Fibroblast of lung (primary cell): ENCODE measurements at regions not wholly inside any gene's neighbourhood (a gene's known extent, or its start where the extent isn't known, plus 50 kb on each side); places are given as distances from the start of the nearest gene placed in this dataset.

Experiments
- DNase-seq, 2 donors: peaks; one replicate each; pipeline versions ENCODE4 v3.0.0 to v3.0.0-alpha.2; 2010; ENCODE audit warnings: low read depth in 2 of 2
- H2AFZ ChIP-seq: 2 replicates; pipeline ENCODE4 v1.5.1; 2012; ENCODE audit warnings: low read length, control low read depth, inconsistent platforms
- H3K27ac ChIP-seq: 2 replicates; pipeline ENCODE4 v1.5.1; 2011; ENCODE audit warnings: low read length, control low read depth; ENCODE audit not compliant: insufficient read depth
- H3K27me3 ChIP-seq: 2 replicates; pipeline ENCODE4 v1.5.1; 2011; ENCODE audit warnings: mild to moderate bottlenecking, low read length; ENCODE audit not compliant: control insufficient read depth, insufficient read depth
- H3K36me3 ChIP-seq: 2 replicates; pipeline ENCODE4 v1.5.1; 2011; ENCODE audit warnings: low read length; ENCODE audit not compliant: control insufficient read depth, insufficient read depth
- H3K4me1 ChIP-seq: 2 replicates; pipeline ENCODE4 v1.5.1; 2011; ENCODE audit warnings: low read length; ENCODE audit not compliant: control insufficient read depth, insufficient read depth; ENCODE audit errors: extremely low read depth
- H3K4me2 ChIP-seq: 2 replicates; pipeline ENCODE4 v1.5.1; 2011; ENCODE audit warnings: low read length, control low read depth; ENCODE audit not compliant: insufficient read depth; ENCODE audit errors: extremely low read depth
- H3K4me3 ChIP-seq, 4 experiments: fragments of 200-600 bp in 1 of 4; sonication (generic) in 1 of 4; replicated peaks in 1 of 4; 2 replicates each; pipeline ENCODE4 v1.5.1; 2011 to 2016; ENCODE audit warnings: low read length in 4 of 4, low read depth in 3 of 4, mild to moderate bottlenecking in 3 of 4, control low read depth in 2 of 4, inconsistent platforms in 1 of 4, mixed read lengths in 1 of 4; ENCODE audit not compliant: insufficient read depth in 1 of 4; ENCODE audit errors: control extremely low read depth in 1 of 4
- H3K79me2 ChIP-seq: 2 replicates; pipeline ENCODE4 v1.5.1; 2012; ENCODE audit warnings: mild to moderate bottlenecking, low read length, inconsistent platforms; ENCODE audit not compliant: control insufficient read depth, insufficient read depth
- H3K9ac ChIP-seq: 2 replicates; pipeline ENCODE4 v1.5.1; 2011; ENCODE audit warnings: mild to moderate bottlenecking, low read length, control low read depth; ENCODE audit not compliant: insufficient read depth
- H3K9me3 ChIP-seq: 2 replicates; pipeline ENCODE4 v1.5.1; 2012; ENCODE audit warnings: low read depth, low read length; ENCODE audit not compliant: control insufficient read depth, insufficient read depth
- H4K20me1 ChIP-seq: 2 replicates; pipeline ENCODE4 v1.5.1; 2011; ENCODE audit warnings: low read length; ENCODE audit not compliant: control insufficient read depth, insufficient read depth; ENCODE audit errors: extremely low read depth
- EZH2 ChIP-seq: IDR thresholded peaks from 2 replicates; pipeline ENCODE4 v1.5.1; 2012; ENCODE audit warnings: low read length, control low read depth, mild to moderate bottlenecking; ENCODE audit errors: missing control alignments
- TF ChIP-seq, protein P1 (sequence below), 2 donors: IDR thresholded peaks in 1 of 2; conservative IDR thresholded peaks in 1 of 2; 1 replicate in 1 of 2; 2 replicates in 1 of 2; pipeline ENCODE4 v1.5.1; 2011 to 2012; ENCODE audit warnings: low read length in 2 of 2, control low read depth in 1 of 2, inconsistent platforms in 1 of 2, low read depth in 1 of 2, mild to moderate bottlenecking in 1 of 2

DNA sequence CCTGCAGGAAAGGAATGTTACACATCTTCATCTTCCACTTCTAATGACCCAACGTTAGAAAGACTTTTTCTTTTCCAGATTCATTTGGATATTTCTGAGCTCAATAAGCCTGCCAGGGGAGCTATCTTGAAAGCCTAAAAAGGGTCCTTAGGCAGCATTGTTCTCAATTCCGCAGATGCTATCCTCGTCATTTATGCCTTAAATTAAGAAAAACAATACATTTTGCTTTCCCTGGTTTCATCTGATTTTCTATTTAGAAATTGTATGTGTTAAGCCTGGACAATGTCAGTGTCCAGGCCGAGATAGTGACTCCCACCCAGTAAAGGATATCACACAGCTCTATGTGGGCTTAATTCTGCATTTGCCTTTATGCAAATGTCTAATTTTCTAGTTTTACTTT is 721.3 kb downstream of the DIAPH3 start:
- DNase-seq: no peak
- no peaks in the 10 kb centered on the region for H3K27me3 ChIP-seq
- H3K4me1 ChIP-seq: no peaks in the 10 kb centered on the region
- H3K27ac ChIP-seq: no peak overlapping the region
- no peaks in the 10 kb centered on the region for H3K9me3 ChIP-seq
- no peak overlapping the region for H2AFZ ChIP-seq
- H3K9ac ChIP-seq: no peak overlapping the region
- no peak overlapping the region for H3K4me3 ChIP-seq
- no peaks in the 10 kb centered on the region for H4K20me1 ChIP-seq
- H3K79me2 ChIP-seq: no peaks in the 10 kb centered on the region
- H3K36me3 ChIP-seq: no peaks in the 10 kb centered on the region
- H3K4me2 ChIP-seq: no peak overlapping the region
- no peak for TF ChIP-seq EZH2
- TF ChIP-seq, protein P1, sequence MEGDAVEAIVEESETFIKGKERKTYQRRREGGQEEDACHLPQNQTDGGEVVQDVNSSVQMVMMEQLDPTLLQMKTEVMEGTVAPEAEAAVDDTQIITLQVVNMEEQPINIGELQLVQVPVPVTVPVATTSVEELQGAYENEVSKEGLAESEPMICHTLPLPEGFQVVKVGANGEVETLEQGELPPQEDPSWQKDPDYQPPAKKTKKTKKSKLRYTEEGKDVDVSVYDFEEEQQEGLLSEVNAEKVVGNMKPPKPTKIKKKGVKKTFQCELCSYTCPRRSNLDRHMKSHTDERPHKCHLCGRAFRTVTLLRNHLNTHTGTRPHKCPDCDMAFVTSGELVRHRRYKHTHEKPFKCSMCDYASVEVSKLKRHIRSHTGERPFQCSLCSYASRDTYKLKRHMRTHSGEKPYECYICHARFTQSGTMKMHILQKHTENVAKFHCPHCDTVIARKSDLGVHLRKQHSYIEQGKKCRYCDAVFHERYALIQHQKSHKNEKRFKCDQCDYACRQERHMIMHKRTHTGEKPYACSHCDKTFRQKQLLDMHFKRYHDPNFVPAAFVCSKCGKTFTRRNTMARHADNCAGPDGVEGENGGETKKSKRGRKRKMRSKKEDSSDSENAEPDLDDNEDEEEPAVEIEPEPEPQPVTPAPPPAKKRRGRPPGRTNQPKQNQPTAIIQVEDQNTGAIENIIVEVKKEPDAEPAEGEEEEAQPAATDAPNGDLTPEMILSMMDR (conservative IDR thresholded peaks at IDR 0.05 in 1 of 2, IDR thresholded peaks at IDR 0.05 in 1 of 2; ENCODE audit: low read depth in 1 of 2, low read length in 2 of 2): no peak

DNA sequence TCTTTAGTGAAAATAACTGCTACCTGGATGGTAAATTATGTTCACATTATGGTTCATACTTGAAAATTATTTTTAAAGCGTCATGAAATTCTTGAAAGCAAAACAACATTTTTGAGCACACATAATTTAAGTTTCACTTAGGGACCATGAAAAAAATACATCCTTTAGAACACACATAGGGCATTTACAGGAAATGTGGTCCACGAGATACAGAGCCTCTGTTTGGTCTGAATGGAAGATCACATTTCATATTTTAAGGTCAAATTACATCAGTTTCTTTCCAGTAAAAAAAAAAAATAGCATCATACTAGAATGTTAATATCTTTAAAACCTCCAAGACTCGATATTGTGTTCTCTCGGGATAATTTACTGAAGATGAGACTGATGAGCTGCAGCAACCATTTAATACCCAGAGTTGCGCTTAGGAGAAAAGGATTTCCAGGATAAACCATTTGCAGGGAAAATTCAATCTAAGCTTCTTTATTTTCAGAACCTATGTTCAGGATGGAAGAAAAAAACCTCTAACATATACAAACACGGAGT is 720.7 kb downstream of the DIAPH3 start:
- Histone ChIP-seq H3K9ac (no peak overlapping the region), H3K4me2 (no peak overlapping the region), H3K4me1 (no peaks in the 10 kb centered on the region), H3K4me3 (no peak overlapping the region), H3K27me3 (no peaks in the 10 kb centered on the region), H3K9me3 (no peaks in the 10 kb centered on the region), H3K27ac (no peak overlapping the region), H4K20me1 (no peaks in the 10 kb centered on the region), H2AFZ (no peak overlapping the region), H3K79me2 (no peaks in the 10 kb centered on the region), H3K36me3 (no peaks in the 10 kb centered on the region)
- no peak for TF ChIP-seq EZH2
- TF ChIP-seq, protein P1 (conservative IDR thresholded peaks at IDR 0.05 in 1 of 2, IDR thresholded peaks at IDR 0.05 in 1 of 2; ENCODE audit: low read depth in 1 of 2, low read length in 2 of 2): no peak
- DNase-seq: peak in 1 of 2 donors; percentile 89

DNA sequence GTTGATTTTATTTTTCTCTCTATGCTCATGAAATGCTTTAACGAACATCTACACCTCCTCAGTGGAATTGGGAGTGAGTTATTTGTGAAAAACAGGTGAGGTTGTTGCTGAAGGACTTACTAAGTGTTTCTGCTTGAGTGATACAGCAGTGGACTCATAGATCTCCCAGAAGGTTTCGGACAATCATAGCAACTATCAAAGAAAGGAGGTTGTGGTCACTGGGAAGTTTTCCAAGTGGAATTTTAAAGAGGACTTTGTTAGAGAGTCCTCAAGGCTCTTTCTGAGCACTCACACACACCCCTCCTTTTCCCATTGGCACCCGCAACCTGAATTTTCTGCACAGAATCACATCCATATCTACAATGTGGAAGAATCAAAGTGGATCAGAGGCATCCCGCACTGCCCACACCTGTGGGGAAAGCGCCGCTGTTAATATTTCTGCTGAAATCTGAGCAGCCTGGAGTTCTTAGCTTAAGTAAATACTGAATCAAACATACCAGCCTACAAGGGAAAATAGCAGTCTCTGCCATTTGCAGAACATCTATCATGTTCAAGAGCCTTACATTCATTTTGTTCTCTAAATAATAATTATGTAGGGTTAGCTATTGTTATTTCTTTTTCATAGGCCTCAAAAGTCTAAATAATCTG is 719.4 kb downstream of the DIAPH3 start:
- Histone ChIP-seq H3K27me3 (no peaks in the 10 kb centered on the region), H3K9me3 (no peaks in the 10 kb centered on the region), H3K36me3 (no peaks in the 10 kb centered on the region), H3K79me2 (no peaks in the 10 kb centered on the region), H3K27ac (no peak overlapping the region), H3K4me2 (no peak overlapping the region), H3K4me3 (no peak overlapping the region), H4K20me1 (no peaks in the 10 kb centered on the region), H3K4me1 (no peaks in the 10 kb centered on the region), H3K9ac (no peak overlapping the region), H2AFZ (no peak overlapping the region)
- peak in 1 of 2 donors; percentile 42 for DNase-seq
- TF ChIP-seq EZH2: no peak
- TF ChIP-seq, protein P1 (conservative IDR thresholded peaks at IDR 0.05 in 1 of 2, IDR thresholded peaks at IDR 0.05 in 1 of 2; ENCODE audit: low read depth in 1 of 2, low read length in 2 of 2): no peak
